ENCODE measurements at regions not wholly inside any gene's neighbourhood (a gene's known extent, or its start where the extent isn't known, plus 50 kb on each side); places are given as distances from the start of the nearest gene placed in this dataset.

GRCh38 chr13:111632906-111633305 is 312.5 kb downstream of the TEX29 start:
- ChIA-PET POLR2A (no interaction called here), CTCF (no interaction called here)
- no peak for DNase-seq
- Histone ChIP-seq H3K9me3 (no peaks in the 10 kb centered on the region), H3K9ac (no peak overlapping the region), H3K4me2 (no peak overlapping the region), H4K20me1 (ENCODE audit: insufficient read depth) (no peaks in the 10 kb centered on the region), H2AFZ (ENCODE audit: low read depth) (no peak overlapping the region), H3K9me2 (no peaks in the 10 kb centered on the region), H3K79me2 (ENCODE audit: insufficient read depth) (no peaks in the 10 kb centered on the region), H3K27ac (ENCODE audit: low read depth in 2 of 2, low read length in 1 of 2) (no peak overlapping the region), H3F3A (replicated peaks; ENCODE audit: insufficient read depth) (no peaks in the 10 kb centered on the region), H3K4me3 (ENCODE audit: low read depth in 2 of 2, low read length in 1 of 2) (no peak overlapping the region), H3K27me3 (ENCODE audit: insufficient read depth) (no peaks in the 10 kb centered on the region), H3K4me1 (ENCODE audit: control insufficient read depth in 1 of 2, insufficient read depth in 2 of 2, low read depth in 1 of 2, low read length in 1 of 2) (no peaks in the 10 kb centered on the region), H3K36me3 (replicated peaks in 1 of 2; ENCODE audit: control insufficient read depth in 1 of 2, insufficient read depth in 2 of 2, low read length in 1 of 2) (no peaks in the 10 kb centered on the region)
- TF ChIP-seq FOSL2 (IDR thresholded peaks at IDR 0.05; ENCODE audit: borderline replicate concordance, low read depth), result no peak
- no peak for TF ChIP-seq YY1 (IDR thresholded peaks at IDR 0.05; ENCODE audit: low read depth)
- 14% methylated on average over 4 of the region's 9 CpGs for WGBS (ENCODE audit: low lambda C conversion rate)

DNA sequence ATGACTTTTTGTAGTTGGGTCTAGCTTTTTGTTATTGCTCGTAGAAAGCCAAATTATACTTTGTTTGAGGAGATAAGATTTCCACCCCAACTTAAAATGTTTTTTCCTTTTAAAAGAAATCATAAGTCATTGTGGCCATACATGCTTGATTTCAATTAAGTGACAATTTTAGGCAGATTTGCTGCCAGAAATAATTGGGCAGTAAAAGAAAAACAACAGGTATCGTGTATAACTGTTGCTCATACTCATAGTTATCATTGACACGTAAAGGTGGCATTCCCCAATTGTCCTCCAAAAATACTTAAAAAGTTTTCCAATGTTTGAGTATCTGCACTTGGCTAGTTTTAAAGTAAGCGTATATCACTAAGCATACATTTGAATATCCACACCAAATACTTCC is 313.0 kb downstream of the TEX29 start:
- Histone ChIP-seq H3K4me2 (no peak overlapping the region), H3K27me3 (ENCODE audit: insufficient read depth) (no peaks in the 10 kb centered on the region), H3K36me3 (replicated peaks in 1 of 2; ENCODE audit: control insufficient read depth in 1 of 2, insufficient read depth in 2 of 2, low read length in 1 of 2) (no peaks in the 10 kb centered on the region), H3K9ac (no peak overlapping the region), H3K4me1 (ENCODE audit: control insufficient read depth in 1 of 2, insufficient read depth in 2 of 2, low read depth in 1 of 2, low read length in 1 of 2) (no peaks in the 10 kb centered on the region), H3K9me2 (no peaks in the 10 kb centered on the region), H3K27ac (ENCODE audit: low read depth in 2 of 2, low read length in 1 of 2) (no peak overlapping the region), H2AFZ (ENCODE audit: low read depth) (no peak overlapping the region), H3K4me3 (ENCODE audit: low read depth in 2 of 2, low read length in 1 of 2) (no peak overlapping the region), H3K9me3 (no peaks in the 10 kb centered on the region), H3K79me2 (ENCODE audit: insufficient read depth) (no peaks in the 10 kb centered on the region), H3F3A (replicated peaks; ENCODE audit: insufficient read depth) (no peaks in the 10 kb centered on the region), H4K20me1 (ENCODE audit: insufficient read depth) (no peaks in the 10 kb centered on the region)
- ChIA-PET CTCF (no interaction called here), POLR2A (no interaction called here)
- 9% methylated on average over 4 of the region's 4 CpGs for WGBS (ENCODE audit: low lambda C conversion rate)
- TF ChIP-seq MXI1 (IDR thresholded peaks at IDR 0.05; ENCODE audit: low read depth, low read length), result no peak
- no peak for TF ChIP-seq CTCF (IDR thresholded peaks at IDR 0.05)
- no peak for TF ChIP-seq YY1 (IDR thresholded peaks at IDR 0.05; ENCODE audit: low read depth)
- TF ChIP-seq, protein P1, sequence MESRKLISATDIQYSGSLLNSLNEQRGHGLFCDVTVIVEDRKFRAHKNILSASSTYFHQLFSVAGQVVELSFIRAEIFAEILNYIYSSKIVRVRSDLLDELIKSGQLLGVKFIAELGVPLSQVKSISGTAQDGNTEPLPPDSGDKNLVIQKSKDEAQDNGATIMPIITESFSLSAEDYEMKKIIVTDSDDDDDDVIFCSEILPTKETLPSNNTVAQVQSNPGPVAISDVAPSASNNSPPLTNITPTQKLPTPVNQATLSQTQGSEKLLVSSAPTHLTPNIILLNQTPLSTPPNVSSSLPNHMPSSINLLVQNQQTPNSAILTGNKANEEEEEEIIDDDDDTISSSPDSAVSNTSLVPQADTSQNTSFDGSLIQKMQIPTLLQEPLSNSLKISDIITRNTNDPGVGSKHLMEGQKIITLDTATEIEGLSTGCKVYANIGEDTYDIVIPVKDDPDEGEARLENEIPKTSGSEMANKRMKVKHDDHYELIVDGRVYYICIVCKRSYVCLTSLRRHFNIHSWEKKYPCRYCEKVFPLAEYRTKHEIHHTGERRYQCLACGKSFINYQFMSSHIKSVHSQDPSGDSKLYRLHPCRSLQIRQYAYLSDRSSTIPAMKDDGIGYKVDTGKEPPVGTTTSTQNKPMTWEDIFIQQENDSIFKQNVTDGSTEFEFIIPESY (IDR thresholded peaks at IDR 0.05; ENCODE audit: borderline replicate concordance, low read depth), result no peak
- TF ChIP-seq SIN3A (IDR thresholded peaks at IDR 0.05; ENCODE audit: borderline replicate concordance, low read depth, low read length), result no peak
- TF ChIP-seq POLR2AphosphoS5 (IDR thresholded peaks at IDR 0.05; ENCODE audit: low read depth, low read length), result no peak
- no peak for TF ChIP-seq NFIC (IDR thresholded peaks at IDR 0.05; ENCODE audit: borderline replicate concordance)
- no peak for TF ChIP-seq FOSL2 (IDR thresholded peaks at IDR 0.05; ENCODE audit: borderline replicate concordance, low read depth)
- TF ChIP-seq USF1 (IDR thresholded peaks at IDR 0.05; ENCODE audit: borderline replicate concordance, low read depth), result no peak
- TF ChIP-seq TAF1 (IDR thresholded peaks at IDR 0.05; ENCODE audit: borderline replicate concordance, low read depth, low read length), result no peak
- TF ChIP-seq JUND (IDR thresholded peaks at IDR 0.05), result no peak
- DNase-seq, result no peak

All from SK-N-SH (cell line).